ENCODE measurements at regions not wholly inside any gene's neighbourhood (a gene's known extent, or its start where the extent isn't known, plus 50 kb on each side); places are given as distances from the start of the nearest gene placed in this dataset.

DNA sequence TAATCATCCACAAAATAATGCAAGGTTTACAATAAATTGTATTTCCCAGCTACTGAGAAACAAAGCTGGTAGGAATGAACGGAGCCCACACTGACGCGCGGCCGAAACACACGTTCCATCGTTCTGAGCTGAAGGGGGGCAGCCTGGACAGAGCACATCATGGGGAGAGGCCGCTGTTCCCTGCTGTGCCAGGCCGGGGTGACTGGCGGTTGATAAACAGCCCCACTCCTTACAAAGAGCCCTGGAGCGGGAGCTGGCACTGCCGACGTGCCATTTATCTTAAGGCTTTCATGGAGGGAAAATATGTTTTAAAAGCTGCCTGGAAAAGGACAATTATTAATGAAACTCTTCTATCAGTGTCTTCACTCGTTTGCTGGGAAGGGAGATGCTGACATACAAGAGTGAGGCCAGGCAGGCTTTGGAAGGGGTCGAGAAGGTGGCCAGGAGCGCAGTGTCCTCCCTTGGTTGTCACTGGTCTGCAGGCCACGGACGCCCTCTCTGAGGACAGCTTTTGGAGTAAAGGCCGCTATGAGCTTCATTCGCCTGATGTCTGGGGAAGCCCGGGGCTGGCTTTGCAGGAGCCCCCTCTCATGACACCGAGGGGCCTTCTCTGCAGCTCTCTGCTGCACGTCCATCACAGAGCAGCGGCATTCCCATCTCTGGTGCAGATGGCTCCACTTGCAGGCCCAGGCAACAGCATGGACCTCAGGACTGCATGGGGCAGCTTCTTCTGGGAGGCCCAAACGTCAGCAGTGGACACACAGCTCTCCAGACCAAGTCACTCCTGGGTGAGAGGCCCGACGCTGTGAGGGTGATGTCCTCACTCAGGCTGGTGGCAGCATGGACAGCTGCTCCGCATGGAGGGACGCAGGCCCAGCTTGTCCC lies 355.3 kb upstream of the SFSWAP start:
- Histone ChIP-seq H3K9me2 (replicated peaks; ENCODE audit: insufficient read depth) (no peaks in the 10 kb centered on the region), H3K9me3 (ENCODE audit: low read depth) (no peaks in the 10 kb centered on the region), H4K20me1 (ENCODE audit: insufficient read depth, poor library complexity, severe bottlenecking) (no peaks in the 10 kb centered on the region), H3K27me3 (no peaks in the 10 kb centered on the region), H3K4me3 (no peak overlapping the region), H3K79me2 (no peaks in the 10 kb centered on the region), H2AFZ (no peak overlapping the region), H3K4me2 (no peak overlapping the region), H3K27ac (no peak overlapping the region), H3K4me1 (ENCODE audit: insufficient read depth) (no peaks in the 10 kb centered on the region), H3K36me3 (replicated peaks; ENCODE audit: insufficient read depth, low read depth) (no peaks in the 10 kb centered on the region)
- DNase-seq (ENCODE audit: low spot score): no peak
- 89% methylated on average over 29 of the region's 29 CpGs for WGBS (ENCODE audit: low lambda C conversion rate, missing lambda C conversion rate)
- TF ChIP-seq EZH2 (IDR thresholded peaks at IDR 0.05; ENCODE audit: borderline replicate concordance): no peak
- TF ChIP-seq EZH2phosphoT487 (IDR thresholded peaks at IDR 0.05; ENCODE audit: low read depth, severe bottlenecking, unreplicated experiment): no peak
- TF ChIP-seq, protein P1, sequence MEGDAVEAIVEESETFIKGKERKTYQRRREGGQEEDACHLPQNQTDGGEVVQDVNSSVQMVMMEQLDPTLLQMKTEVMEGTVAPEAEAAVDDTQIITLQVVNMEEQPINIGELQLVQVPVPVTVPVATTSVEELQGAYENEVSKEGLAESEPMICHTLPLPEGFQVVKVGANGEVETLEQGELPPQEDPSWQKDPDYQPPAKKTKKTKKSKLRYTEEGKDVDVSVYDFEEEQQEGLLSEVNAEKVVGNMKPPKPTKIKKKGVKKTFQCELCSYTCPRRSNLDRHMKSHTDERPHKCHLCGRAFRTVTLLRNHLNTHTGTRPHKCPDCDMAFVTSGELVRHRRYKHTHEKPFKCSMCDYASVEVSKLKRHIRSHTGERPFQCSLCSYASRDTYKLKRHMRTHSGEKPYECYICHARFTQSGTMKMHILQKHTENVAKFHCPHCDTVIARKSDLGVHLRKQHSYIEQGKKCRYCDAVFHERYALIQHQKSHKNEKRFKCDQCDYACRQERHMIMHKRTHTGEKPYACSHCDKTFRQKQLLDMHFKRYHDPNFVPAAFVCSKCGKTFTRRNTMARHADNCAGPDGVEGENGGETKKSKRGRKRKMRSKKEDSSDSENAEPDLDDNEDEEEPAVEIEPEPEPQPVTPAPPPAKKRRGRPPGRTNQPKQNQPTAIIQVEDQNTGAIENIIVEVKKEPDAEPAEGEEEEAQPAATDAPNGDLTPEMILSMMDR (IDR thresholded peaks at IDR 0.05; ENCODE audit: poor library complexity): no peak

DNA sequence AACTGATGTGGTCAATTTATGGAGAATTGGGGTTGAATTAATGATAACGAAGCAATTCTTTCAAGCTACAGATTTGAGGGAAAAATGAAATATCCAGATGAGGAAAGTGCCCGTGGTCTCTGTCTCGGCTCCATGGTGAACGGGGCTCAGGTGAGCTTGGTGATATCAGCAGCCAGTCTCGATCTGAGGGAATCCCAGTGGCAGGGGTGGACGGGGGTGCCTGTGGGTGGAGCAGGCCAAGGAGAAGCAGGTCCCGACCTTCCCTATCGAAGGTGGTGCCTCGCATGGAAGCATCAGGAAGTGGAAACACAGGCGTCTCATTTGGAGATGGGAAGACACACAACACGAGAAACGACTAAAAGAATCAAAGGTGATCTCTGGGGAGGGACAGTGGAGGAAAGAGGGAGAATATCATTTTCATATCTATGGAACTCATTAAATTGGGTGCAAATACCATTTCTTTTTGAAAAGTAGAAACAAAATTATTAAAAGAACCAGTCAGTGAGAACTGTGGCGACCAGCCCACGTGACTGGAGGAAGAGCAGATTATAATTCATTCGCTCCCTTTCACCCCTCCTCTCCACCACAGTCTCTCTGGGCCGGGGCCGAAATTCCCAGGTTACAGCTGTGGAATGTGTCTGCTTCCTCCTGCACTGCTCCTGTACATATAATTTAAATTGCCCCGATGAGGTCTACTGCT lies 354.3 kb upstream of the SFSWAP start:
- no peak overlapping the region for H2AFZ ChIP-seq

DNA sequence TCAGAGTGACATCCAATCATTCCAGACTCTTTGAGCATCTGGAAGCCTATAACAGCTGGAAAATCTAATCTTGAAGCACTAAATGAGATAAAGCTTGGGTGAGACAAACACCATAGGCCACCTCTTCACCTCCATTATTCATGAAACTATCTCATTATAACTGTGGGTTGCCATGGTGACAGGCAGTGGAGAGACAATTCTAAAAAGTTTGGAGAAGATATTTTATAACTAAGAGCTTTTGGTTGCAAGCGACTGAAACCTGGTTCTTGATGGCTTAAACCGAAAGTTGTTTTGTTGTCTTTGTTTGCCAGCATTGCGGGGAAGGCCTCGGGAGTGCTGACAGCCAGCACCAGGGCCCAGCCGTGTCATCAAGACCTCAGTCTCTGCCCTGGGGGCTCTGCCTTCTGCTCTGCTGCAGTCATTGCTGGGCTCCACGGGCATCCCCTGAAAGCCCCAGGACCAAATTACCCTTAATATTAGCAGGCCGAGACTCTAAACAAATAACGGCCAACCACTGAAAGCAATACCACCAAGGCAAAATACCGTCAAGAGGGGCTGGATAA lies 353.6 kb upstream of the SFSWAP start:
- Histone ChIP-seq H3K27me3 (no peaks in the 10 kb centered on the region), H3K4me3 (no peak overlapping the region), H3K4me2 (no peak overlapping the region), H3K79me2 (no peaks in the 10 kb centered on the region), H3K9me2 (replicated peaks; ENCODE audit: insufficient read depth) (no peaks in the 10 kb centered on the region), H3K9me3 (ENCODE audit: low read depth) (no peaks in the 10 kb centered on the region), H4K20me1 (ENCODE audit: insufficient read depth, poor library complexity, severe bottlenecking) (no peaks in the 10 kb centered on the region), H3K4me1 (ENCODE audit: insufficient read depth) (no peaks in the 10 kb centered on the region), H3K36me3 (replicated peaks; ENCODE audit: insufficient read depth, low read depth) (no peaks in the 10 kb centered on the region), H3K27ac (no peak overlapping the region), H2AFZ (no peak overlapping the region)
- TF ChIP-seq EZH2 (IDR thresholded peaks at IDR 0.05; ENCODE audit: borderline replicate concordance) (no peak), EZH2phosphoT487 (IDR thresholded peaks at IDR 0.05; ENCODE audit: low read depth, severe bottlenecking, unreplicated experiment) (no peak)
- TF ChIP-seq, protein P1 (IDR thresholded peaks at IDR 0.05; ENCODE audit: poor library complexity): no peak
- 70% methylated on average over 9 of the region's 9 CpGs for WGBS (ENCODE audit: low lambda C conversion rate, missing lambda C conversion rate)
- no peak for DNase-seq (ENCODE audit: low spot score)

More for the DNA sequence above, 354.3 kb upstream of the SFSWAP start:
- H3K9me3 ChIP-seq (ENCODE audit: low read depth): no peaks in the 10 kb centered on the region
- no peak for DNase-seq (ENCODE audit: low spot score)
- H3K4me3 ChIP-seq: no peak overlapping the region
- H4K20me1 ChIP-seq (ENCODE audit: insufficient read depth, poor library complexity, severe bottlenecking): no peaks in the 10 kb centered on the region
- no peak overlapping the region for H3K4me2 ChIP-seq
- TF ChIP-seq EZH2phosphoT487 (IDR thresholded peaks at IDR 0.05; ENCODE audit: low read depth, severe bottlenecking, unreplicated experiment): no peak
- TF ChIP-seq EZH2 (IDR thresholded peaks at IDR 0.05; ENCODE audit: borderline replicate concordance): no peak
- TF ChIP-seq, protein P1 (IDR thresholded peaks at IDR 0.05; ENCODE audit: poor library complexity): no peak
- H3K36me3 ChIP-seq (replicated peaks; ENCODE audit: insufficient read depth, low read depth): no peaks in the 10 kb centered on the region
- WGBS (ENCODE audit: low lambda C conversion rate, missing lambda C conversion rate): 78% methylated on average over 18 of the region's 18 CpGs
- H3K27ac ChIP-seq: no peak overlapping the region
- no peaks in the 10 kb centered on the region for H3K4me1 ChIP-seq (ENCODE audit: insufficient read depth)
- no peaks in the 10 kb centered on the region for H3K27me3 ChIP-seq
- H3K9me2 ChIP-seq (replicated peaks; ENCODE audit: insufficient read depth): no peaks in the 10 kb centered on the region
- H3K79me2 ChIP-seq: no peaks in the 10 kb centered on the region
